ENCODE measurements at regions not wholly inside any gene's neighbourhood (a gene's known extent, or its start where the extent isn't known, plus 50 kb on each side); places are given as distances from the start of the nearest gene placed in this dataset.

GRCh38 chr5:88646866-88647265 lies 236.1 kb downstream of the MEF2C start:
- BruUV-seq (replicated peaks), result no TSS peak
- no peaks in the 10 kb centered on the region for H3K36me3 ChIP-seq (replicated peaks in 1 of 2; ENCODE audit: control insufficient read depth in 1 of 2, insufficient read depth in 2 of 2, low read length in 2 of 2)
- in situ Hi-C loops (cut with HindIII; ENCODE audit: extremely low pct_ligation_motif_present, low pct_unique_long_range_greater_than_20kb), result no loop called here
- ChIA-PET POLR2A (no interaction called here), CTCF (ENCODE audit: low intra/inter-chr PET ratio, low total read pairs) (no interaction called here)
- no peaks in the 10 kb centered on the region for H3K4me1 ChIP-seq (ENCODE audit: insufficient read depth, low read length)
- H3K79me2 ChIP-seq (ENCODE audit: insufficient read depth, low read length), result no peaks in the 10 kb centered on the region
- no peak overlapping the region for H2AFZ ChIP-seq (ENCODE audit: low read length)
- H3K9ac ChIP-seq (ENCODE audit: insufficient read depth, low read depth, low read length), result no peak overlapping the region
- no peaks in the 10 kb centered on the region for H3K9me3 ChIP-seq (ENCODE audit: low read length)
- H3K27me3 ChIP-seq (ENCODE audit: control insufficient read depth in 1 of 2, insufficient read depth in 2 of 2, low read length in 2 of 2), result no peaks in the 10 kb centered on the region
- intact Hi-C loops (cut with micrococcal nuclease; ENCODE audit: unreplicated experiment), result no loop called here
- no peaks in the 10 kb centered on the region for H4K20me1 ChIP-seq (ENCODE audit: insufficient read depth, low read length)
- H3K4me3 ChIP-seq (replicated peaks in 1 of 3; ENCODE audit: insufficient read depth in 1 of 3, low read depth in 2 of 3, low read length in 3 of 3), result no peak overlapping the region
- ATAC-seq (no peak), FAIRE-seq (no peak), DNase-seq (ENCODE audit: low spot score) (no peak)
- no peak overlapping the region for H3K4me2 ChIP-seq (ENCODE audit: low read depth, low read length)
- WGBS (ENCODE audit: low lambda C conversion rate), result 6% methylated on average over 1 of the region's 1 CpG
- no peak overlapping the region for H3K27ac ChIP-seq (ENCODE audit: extremely low read length, insufficient read depth, low read length)
- TF ChIP-seq ZUFSP (CRISPR knock-in tag; IDR thresholded peaks at IDR 0.05; ENCODE audit: borderline replicate concordance) (no peak), PRDM10 (CRISPR knock-in tag; IDR thresholded peaks at IDR 0.05; ENCODE audit: low read depth) (no peak), ZFP1 (CRISPR knock-in tag; IDR thresholded peaks at IDR 0.05) (no peak), ELF3 (CRISPR knock-in tag; IDR thresholded peaks at IDR 0.05) (no peak), TP53 (CRISPR knock-in tag; conservative IDR thresholded peaks at IDR 0.05) (no peak), ZNF280B (CRISPR knock-in tag; IDR thresholded peaks at IDR 0.05; ENCODE audit: borderline replicate concordance) (no peak), ZNF512 (CRISPR knock-in tag; IDR thresholded peaks at IDR 0.05) (no peak), NFYB (CRISPR knock-in tag; IDR thresholded peaks at IDR 0.05) (no peak), SMAD9 (CRISPR knock-in tag; IDR thresholded peaks at IDR 0.05) (no peak), GLI4 (CRISPR knock-in tag; IDR thresholded peaks at IDR 0.05; ENCODE audit: borderline replicate concordance) (no peak), ZNF878 (CRISPR knock-in tag; IDR thresholded peaks at IDR 0.05) (no peak), ZNF530 (CRISPR knock-in tag; IDR thresholded peaks at IDR 0.05; ENCODE audit: low read depth) (no peak), GPN1 (CRISPR knock-in tag; IDR thresholded peaks at IDR 0.05; ENCODE audit: borderline replicate concordance) (no peak), ZNF605 (CRISPR knock-in tag; IDR thresholded peaks at IDR 0.05) (no peak), IRF9 (CRISPR knock-in tag; IDR thresholded peaks at IDR 0.05; ENCODE audit: borderline replicate concordance) (no peak), ZNF724P (CRISPR knock-in tag; IDR thresholded peaks at IDR 0.05; ENCODE audit: borderline replicate concordance) (no peak), KLF11 (CRISPR knock-in tag; IDR thresholded peaks at IDR 0.05) (no peak)
